Pons (tissue), 1 donor: ENCODE measurements at regions not wholly inside any gene's neighbourhood (a gene's known extent, or its start where the extent isn't known, plus 50 kb on each side); places are given as distances from the start of the nearest gene placed in this dataset.
A peak's percentile ranks its signal among the peaks of the same experiment; 100 is the strongest.
"Not testable (repeated sequence)": the region's sequence is repeated elsewhere in the genome, so short reads cannot be mapped to it uniquely, and the experiment has no call there.

Source experiments
- DNase-seq: peaks from one replicate; pipeline ENCODE4 v3.0.0-alpha.2; 2016; ENCODE audit warnings: low spot score

- DNase-seq: no peak
These were observed 827.7 kb downstream of the TNS3 start for GRCh38 chr7:46754140-46754720.

GRCh38 chr7:46753662-46754061, 828.2 kb downstream of the TNS3 start:
- DNase-seq: no peak

GRCh38 chr7:46752881-46753366, 829.0 kb downstream of the TNS3 start:
- no peak for DNase-seq

GRCh38 chr7:46751927-46752723, 829.8 kb downstream of the TNS3 start:
- DNase-seq: not testable (repeated sequence)

GRCh38 chr7:46751471-46751870, 830.4 kb upstream of the IGFBP3 start:
- DNase-seq: no peak

DNA sequence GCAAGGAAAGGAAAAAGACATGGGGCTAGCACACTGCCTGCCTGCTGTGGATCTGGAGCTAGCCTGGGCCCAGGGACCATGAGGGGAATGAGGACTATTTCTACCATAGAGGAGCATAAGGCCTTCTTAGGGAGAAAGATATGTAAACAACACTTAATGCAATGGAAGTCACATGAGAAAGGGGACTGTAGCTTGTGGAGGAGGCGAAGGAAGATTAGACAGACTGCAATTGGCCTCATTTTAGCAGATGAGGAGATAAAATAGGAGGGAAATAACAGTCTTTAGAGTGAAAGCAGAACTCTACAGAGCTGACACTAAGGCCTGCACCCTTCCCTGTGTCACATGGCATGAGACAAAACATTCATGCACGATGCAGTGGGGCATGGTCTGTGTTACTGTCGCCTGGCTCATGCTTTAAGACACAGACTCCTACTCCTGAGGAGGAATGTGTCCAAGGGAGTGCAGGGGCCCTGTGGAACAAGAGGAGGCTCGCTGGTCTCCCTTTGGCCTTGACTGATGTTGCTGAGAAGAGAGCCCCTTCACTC, 829.3 kb upstream of the IGFBP3 start:
- no peak for DNase-seq

- DNase-seq: peak; percentile 14
These were observed 827.0 kb upstream of the IGFBP3 start for GRCh38 chr7:46747869-46748576.

DNA sequence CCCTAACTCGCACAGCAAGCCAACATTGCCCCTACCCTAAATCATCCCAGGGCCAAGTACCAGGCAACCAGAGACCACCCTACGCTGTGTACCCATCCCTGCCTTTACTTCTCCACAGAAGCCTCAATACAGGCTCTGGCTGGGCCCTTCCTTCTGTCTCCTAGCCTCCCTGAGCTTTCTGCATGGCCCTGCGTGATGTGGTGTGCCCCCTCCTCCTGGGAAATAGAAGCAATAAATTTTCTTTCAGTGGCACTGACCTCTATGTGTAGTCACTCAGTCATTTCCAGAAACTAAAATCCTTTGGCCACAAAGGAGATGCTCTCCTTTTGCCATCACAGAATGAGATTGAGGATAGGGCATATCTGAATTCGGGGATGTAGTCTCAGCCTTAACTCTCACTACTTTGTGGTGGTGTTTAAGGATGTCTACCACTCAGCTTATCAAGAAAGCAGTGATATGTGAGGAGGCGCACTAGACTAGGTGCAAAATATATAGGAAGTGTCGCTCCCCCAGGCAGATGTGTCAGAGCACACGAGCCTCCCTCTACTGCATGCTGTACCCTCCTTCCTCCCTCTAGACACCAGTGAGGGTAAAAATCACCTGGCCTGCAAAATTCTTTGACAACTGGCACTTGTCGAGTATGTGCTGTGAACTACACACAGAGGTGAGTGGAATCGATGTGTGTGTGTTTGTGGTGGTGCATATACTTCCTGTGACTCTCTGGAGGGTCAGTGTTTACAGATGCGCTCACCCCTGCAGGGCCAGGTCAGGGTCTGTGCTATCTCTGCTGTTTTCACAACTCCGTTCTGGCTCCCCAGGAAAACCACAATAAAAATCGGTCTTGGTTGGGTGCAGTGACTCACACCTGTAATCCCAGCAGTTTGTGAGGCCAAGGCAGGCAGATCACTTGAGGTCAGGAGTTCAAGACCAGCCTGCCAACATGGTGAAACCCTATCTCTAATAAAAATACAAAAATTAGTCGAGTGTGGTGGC, 825.9 kb upstream of the IGFBP3 start:
- no peak for DNase-seq

GRCh38 chr7:46745707-46746090, 824.6 kb upstream of the IGFBP3 start:
- DNase-seq: no peak

DNA sequence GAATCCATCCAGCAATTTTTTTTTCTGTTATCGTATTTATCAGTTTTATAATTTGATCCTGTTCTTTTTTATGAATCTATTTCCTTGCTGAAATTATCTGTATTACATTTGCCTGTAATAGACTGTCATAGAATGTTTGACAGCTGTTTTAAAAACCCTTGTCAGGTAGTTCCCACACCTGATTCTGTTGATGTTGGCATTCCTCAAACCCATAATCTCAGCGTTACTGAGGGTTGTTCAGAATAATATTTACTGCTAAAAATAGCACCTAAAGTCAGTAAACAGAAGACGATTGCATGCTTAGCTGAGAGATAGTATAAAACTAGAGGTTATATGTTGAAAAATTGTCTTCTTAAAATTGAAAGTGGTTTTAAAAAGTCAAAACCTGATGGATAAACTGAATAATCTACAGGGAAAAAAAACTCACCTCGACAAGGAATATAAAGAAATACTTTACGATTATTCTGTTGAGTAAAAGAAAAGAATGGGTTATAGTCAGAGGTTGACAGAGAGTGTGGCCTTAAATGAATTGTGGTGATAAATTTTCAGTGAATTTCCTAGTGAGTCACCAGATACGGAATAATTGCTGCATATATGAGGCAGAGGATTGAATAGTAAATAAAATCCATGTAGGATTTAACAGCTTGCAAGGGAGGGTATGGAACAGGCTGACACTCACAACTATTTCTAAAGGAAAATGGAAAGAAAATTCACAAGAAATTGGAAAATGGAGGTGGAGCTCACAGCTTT, 824.1 kb upstream of the IGFBP3 start:
- DNase-seq: no peak

DNA sequence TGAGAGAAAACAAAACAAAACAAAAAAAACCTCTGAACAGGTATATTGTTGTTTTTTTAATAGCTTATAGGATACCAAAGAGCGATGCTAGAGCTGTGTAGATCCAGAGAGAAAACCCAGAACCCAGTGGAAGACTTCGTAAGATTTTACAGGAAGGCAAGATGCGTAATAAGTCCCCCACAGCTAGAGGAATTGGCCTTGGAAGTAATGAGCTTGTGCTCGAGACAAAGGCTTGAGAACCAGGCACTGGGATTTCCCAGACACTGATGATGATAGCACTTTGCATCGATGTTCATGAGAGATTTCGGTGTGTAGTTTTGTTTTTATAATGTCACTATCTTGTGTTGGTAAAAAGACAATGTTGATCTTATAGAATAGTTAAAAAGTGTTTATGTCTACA, 821.5 kb upstream of the IGFBP3 start:
- DNase-seq: no peak

- no peak for DNase-seq
These were observed 821.0 kb upstream of the IGFBP3 start for GRCh38 chr7:46741938-46742540.

- DNase-seq: no peak
These were observed 820.1 kb upstream of the IGFBP3 start for GRCh38 chr7:46741181-46741580.

DNA sequence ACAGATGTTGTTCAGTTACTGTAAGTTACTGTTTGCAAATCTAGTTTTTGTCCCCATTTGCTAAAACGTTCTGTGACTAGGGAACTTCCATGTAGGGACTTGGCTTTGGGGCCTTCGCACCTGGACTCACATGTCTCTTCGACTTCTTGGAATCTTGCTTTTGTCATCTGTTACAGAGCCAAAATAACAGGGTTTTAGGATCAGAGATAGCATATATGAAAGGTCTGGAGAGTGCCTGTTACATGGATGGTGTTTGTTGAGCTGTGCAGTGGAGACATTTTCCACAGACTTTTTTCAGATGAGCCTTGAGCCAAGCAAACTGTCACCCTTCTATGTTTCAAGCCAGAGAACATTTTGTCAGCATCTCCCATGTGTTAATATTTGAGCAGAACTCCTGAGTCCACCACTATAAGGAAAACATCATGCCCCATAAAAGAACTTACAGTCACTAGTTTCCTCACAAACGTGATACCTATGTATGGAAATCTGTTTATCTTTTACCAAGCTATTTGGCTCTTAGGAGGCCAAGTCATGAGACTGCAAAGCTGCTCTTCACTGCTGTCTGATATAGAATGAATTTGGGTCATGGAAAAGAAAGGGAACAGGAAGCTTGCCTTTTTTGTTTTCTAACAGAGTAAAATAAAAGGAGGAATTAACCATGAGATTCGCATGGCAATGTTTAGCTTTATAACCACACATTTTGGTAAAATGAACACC, 818.6 kb upstream of the IGFBP3 start:
- DNase-seq: no peak

- DNase-seq: no peak
These were observed 817.7 kb upstream of the IGFBP3 start for GRCh38 chr7:46738796-46739195.

DNA sequence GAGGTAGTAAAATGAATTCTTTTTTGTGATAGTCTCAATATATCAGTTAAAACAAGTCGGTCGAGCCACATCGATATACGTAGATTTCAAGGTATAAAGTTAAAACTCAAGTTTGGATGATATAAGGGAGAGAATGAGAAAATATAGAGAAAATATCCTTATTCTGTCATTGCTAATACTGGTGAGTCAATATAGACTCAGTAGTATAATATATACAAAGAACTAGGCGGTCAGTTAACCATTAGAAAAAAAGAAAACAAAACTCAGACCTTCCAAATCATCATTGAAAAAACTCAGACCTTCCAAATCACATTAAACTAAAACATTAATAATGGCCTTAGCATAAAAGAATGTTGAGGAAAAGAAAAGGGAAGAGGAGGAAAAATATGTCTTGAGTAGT, 817.1 kb upstream of the IGFBP3 start:
- no peak for DNase-seq

- DNase-seq: no peak
These were observed 804.8 kb upstream of the IGFBP3 start for GRCh38 chr7:46725838-46726237.

- DNase-seq: no peak
These were observed 804.1 kb upstream of the IGFBP3 start for GRCh38 chr7:46725136-46725535.

GRCh38 chr7:46723742-46724141, 802.7 kb upstream of the IGFBP3 start:
- DNase-seq: no peak

DNA sequence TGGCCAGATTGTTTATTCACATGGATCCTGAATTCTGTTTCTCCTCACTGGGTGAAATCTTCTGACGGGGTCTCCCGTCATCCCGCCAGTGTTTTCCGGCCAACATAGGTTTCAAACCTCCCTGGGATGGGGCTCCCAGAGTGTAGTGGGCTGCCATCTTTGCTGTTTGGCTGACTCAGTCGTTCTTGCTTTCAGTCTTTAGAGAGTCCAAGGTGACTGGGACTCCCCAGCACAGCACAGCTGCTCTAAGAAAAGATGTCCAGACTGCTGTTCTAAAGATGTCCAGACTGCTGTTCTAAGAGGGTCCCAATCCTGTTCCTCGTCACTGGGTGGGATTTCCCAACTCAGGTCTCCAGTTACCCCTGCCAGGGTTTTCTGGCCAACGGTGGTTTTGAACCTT, 801.9 kb upstream of the IGFBP3 start:
- DNase-seq: no peak
